ENCODE measurements at regions not wholly inside any gene's neighbourhood (a gene's known extent, or its start where the extent isn't known, plus 50 kb on each side); places are given as distances from the start of the nearest gene placed in this dataset.
A peak's percentile ranks its signal among the peaks of the same experiment; 100 is the strongest.

DNA sequence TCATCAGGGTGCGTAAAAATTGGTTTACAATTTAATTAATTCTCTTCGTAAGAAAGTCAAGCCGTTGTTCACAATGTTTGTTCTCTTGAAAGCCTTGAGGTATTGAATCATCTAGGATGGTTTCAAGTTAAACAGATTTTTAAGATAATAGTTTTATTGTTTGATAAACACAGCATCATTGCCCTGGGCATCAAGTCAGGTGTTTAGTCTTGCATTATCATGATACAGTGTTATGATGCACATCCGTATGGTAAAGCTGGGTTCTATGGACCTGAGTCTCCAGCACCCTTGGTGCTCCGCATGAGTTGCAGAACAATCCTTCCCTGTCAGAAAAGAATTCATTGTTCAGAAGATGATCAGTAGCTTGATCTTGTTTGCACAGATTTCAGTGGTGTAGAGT is 359.5 kb downstream of the LMO4 start:
- TF ChIP-seq, protein P1, sequence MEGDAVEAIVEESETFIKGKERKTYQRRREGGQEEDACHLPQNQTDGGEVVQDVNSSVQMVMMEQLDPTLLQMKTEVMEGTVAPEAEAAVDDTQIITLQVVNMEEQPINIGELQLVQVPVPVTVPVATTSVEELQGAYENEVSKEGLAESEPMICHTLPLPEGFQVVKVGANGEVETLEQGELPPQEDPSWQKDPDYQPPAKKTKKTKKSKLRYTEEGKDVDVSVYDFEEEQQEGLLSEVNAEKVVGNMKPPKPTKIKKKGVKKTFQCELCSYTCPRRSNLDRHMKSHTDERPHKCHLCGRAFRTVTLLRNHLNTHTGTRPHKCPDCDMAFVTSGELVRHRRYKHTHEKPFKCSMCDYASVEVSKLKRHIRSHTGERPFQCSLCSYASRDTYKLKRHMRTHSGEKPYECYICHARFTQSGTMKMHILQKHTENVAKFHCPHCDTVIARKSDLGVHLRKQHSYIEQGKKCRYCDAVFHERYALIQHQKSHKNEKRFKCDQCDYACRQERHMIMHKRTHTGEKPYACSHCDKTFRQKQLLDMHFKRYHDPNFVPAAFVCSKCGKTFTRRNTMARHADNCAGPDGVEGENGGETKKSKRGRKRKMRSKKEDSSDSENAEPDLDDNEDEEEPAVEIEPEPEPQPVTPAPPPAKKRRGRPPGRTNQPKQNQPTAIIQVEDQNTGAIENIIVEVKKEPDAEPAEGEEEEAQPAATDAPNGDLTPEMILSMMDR (IDR thresholded peaks at IDR 0.05), result no peak
- no peak for DNase-seq
- no peak overlapping the region for H3K4me3 Mint-ChIP-seq
- H3K27ac Mint-ChIP-seq, result no peak overlapping the region
- peaks cover 13% of the 10 kb centered on the region; the same call in 1 of the 2 replicates for H3K4me1 Mint-ChIP-seq (ENCODE audit: low read depth)
- H3K27me3 Mint-ChIP-seq (ENCODE audit: insufficient read depth), result peaks cover 2% of the 10 kb centered on the region; the same call in 1 of the 2 replicates
- no peaks in the 10 kb centered on the region for H3K36me3 Mint-ChIP-seq (ENCODE audit: low read depth)
- no peaks in the 10 kb centered on the region for H3K9me3 Mint-ChIP-seq

DNA sequence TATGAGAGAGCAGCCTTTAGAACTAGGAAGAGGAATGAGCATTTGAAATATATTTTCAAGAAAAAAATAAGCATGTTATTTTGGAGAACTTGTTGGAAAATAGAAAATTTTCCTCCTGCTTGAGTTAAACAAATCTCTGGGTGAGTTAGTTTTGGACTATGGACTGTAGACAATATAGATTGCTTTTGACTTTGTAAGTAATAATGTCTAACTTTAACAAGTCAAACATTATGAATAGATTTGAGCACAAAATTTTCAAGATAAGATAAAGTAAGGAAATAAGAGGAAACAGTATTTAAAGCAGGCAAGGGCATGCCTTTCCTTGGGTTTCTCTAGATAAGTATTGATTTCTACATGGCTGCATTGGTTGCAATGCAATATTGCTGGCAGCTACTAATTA is 360.8 kb downstream of the LMO4 start:
- H3K9me3 Mint-ChIP-seq, result no peaks in the 10 kb centered on the region
- no peak for DNase-seq
- H3K4me3 Mint-ChIP-seq, result no peak overlapping the region
- H3K4me1 Mint-ChIP-seq (ENCODE audit: low read depth), result peaks cover 8% of the 10 kb centered on the region; the same call in 1 of the 2 replicates
- H3K36me3 Mint-ChIP-seq (ENCODE audit: low read depth), result no peaks in the 10 kb centered on the region
- H3K27me3 Mint-ChIP-seq (ENCODE audit: insufficient read depth), result peaks cover 2% of the 10 kb centered on the region; the same call in 1 of the 2 replicates
- TF ChIP-seq, protein P1 (IDR thresholded peaks at IDR 0.05), result no peak
- no peak overlapping the region for H3K27ac Mint-ChIP-seq

DNA sequence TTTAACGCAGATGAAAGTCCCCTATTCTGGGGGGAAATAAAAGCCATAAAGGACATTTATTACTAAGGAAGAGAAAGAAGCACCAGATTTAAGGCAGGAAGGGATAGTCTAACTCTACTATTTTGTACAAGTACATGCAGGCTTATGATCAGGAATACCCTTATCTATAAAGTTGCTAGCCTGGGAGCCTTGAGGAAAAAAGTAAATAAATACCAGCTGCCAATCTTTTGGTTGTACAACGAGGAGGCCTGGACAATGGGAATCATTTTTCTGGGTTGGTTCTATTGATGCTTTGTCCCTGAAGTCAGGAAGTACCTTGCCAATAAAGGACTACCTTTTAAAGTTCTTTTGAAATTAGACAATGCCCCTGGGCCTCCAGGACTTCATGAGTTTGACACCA is 367.8 kb downstream of the LMO4 start:
- 0 out of 2 replicates have a peak, but pooled peaks cover 4% of the 10 kb centered on the region for H3K9me3 Mint-ChIP-seq
- TF ChIP-seq, protein P1 (IDR thresholded peaks at IDR 0.05), result no peak
- no peaks in the 10 kb centered on the region; the same call in 1 of the 2 replicates for H3K27me3 Mint-ChIP-seq (ENCODE audit: insufficient read depth)
- no peak overlapping the region for H3K4me3 Mint-ChIP-seq
- H3K4me1 Mint-ChIP-seq (ENCODE audit: low read depth), result no peaks in the 10 kb centered on the region
- H3K36me3 Mint-ChIP-seq (ENCODE audit: low read depth), result no peaks in the 10 kb centered on the region
- DNase-seq, result no peak
- H3K27ac Mint-ChIP-seq, result no peak overlapping the region

DNA sequence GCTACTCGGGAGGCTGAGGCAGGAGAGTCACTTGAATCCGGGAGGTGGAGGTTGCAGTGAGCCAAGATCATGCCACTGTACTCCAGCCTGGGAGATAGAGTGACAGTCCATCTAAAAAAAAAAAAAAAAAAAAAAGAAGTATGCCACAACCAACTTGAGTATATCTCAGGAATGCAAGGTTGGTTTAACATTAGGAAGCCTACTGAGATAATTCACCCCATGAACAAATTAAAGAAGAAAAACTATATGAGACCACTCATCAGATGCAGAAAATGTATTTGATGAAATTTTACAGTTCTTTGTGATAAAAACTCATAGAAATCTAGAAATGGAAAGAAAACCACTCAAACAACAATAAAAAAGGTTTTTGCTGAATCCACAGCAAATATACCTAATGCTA is 373.8 kb downstream of the LMO4 start:
- Mint-ChIP-seq H3K36me3 (ENCODE audit: low read depth) (no peaks in the 10 kb centered on the region), H3K4me1 (ENCODE audit: low read depth) (peaks cover 21% of the 10 kb centered on the region), H3K27ac (no peak overlapping the region), H3K27me3 (ENCODE audit: insufficient read depth) (no peaks in the 10 kb centered on the region; the same call in 1 of the 2 replicates), H3K4me3 (no peak overlapping the region), H3K9me3 (peaks cover 16% of the 10 kb centered on the region)
- TF ChIP-seq, protein P1 (IDR thresholded peaks at IDR 0.05), result no peak
- DNase-seq, result no peak

DNA sequence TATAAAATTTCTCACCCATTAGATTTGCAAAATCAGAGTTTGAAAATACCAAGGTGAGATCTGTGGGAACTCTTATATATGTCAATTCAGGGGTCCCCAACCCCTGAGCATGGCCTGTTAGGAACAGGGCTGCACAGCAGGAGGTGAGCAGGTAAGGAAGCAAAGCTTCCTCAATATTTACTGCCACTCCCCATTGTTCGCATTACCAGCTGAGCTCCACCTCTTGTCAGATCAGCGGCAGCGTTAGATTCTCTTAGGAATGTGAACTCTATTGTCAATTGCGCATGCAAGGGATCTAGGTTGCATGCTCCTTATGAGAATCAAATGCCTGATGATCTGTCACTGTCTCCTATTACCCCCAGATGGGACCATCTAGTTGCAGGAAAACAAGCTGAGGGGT is 376.6 kb downstream of the LMO4 start:
- Mint-ChIP-seq H3K9me3 (peaks cover 13% of the 10 kb centered on the region), H3K27ac (no peak overlapping the region), H3K4me1 (ENCODE audit: low read depth) (peaks cover 24% of the 10 kb centered on the region), H3K36me3 (ENCODE audit: low read depth) (no peaks in the 10 kb centered on the region), H3K27me3 (ENCODE audit: insufficient read depth) (no peaks in the 10 kb centered on the region), H3K4me3 (no peak overlapping the region)
- TF ChIP-seq, protein P1 (IDR thresholded peaks at IDR 0.05), result no peak
- DNase-seq, result no peak

DNA sequence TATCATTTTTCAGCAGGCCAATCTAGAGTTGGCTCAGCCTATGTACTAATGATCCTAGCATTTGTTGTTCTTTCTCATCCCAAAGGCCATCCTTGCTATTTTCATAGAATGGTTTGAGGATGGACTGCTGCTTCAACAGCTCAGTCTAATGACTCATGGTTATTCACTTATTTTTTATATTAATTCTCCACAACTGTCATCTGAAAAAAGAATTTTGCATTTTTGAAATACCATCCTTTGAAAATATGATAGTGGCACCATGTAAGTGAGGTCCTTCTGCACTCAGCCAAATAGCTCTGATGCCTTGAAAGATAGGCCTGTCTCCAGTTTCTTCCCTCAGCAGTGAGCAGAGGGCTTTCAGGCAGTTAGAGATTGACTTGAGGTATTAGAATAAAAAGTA is 377.5 kb downstream of the LMO4 start:
- Mint-ChIP-seq H3K36me3 (ENCODE audit: low read depth) (no peaks in the 10 kb centered on the region), H3K27ac (peak overlapping the region; percentile 16), H3K9me3 (peaks cover 12% of the 10 kb centered on the region), H3K4me3 (no peak overlapping the region), H3K4me1 (ENCODE audit: low read depth) (peaks cover 24% of the 10 kb centered on the region), H3K27me3 (ENCODE audit: insufficient read depth) (no peaks in the 10 kb centered on the region; the same call in 1 of the 2 replicates)
- TF ChIP-seq, protein P1 (IDR thresholded peaks at IDR 0.05), result no peak
- peak; percentile 70 for DNase-seq
